HepG2 (cell line): ENCODE measurements at regions not wholly inside any gene's neighbourhood (a gene's known extent, or its start where the extent isn't known, plus 50 kb on each side); places are given as distances from the start of the nearest gene placed in this dataset.
A peak's percentile ranks its signal among the peaks of the same experiment; 100 is the strongest.

Experiments
- ARHGAP35 ChIP-seq: sonication (generic); formaldehyde crosslinking; IDR thresholded peaks from 2 replicates; pipeline ENCODE4 v1.9.0; 2022; ENCODE audit warnings: mild to moderate bottlenecking, inconsistent platforms, moderate library complexity, missing genetic modification reagents, borderline replicate concordance
- ATF1 ChIP-seq: IDR thresholded peaks from 2 replicates; pipeline ENCODE4 v1.6.1; 2016; ENCODE audit warnings: mild to moderate bottlenecking, control low read depth
- EED ChIP-seq: sonication (generic); formaldehyde crosslinking; IDR thresholded peaks from 2 replicates; pipeline ENCODE4 v1.5.0; 2020; ENCODE audit warnings: mild to moderate bottlenecking, missing genetic modification reagents
- HNRNPH1 ChIP-seq: fragments of 200-400 bp; formaldehyde crosslinking; optimal IDR thresholded peaks from 2 replicates; pipeline ENCODE3; 2017; ENCODE audit warnings: mild to moderate bottlenecking, low read depth, low read length
- NCOA5 ChIP-seq: sonication (generic); formaldehyde crosslinking; IDR thresholded peaks from 2 replicates; pipeline ENCODE4 v1.4.0; 2020; ENCODE audit warnings: missing genetic modification reagents
- NR3C1 ChIP-seq: sonication (generic); formaldehyde crosslinking; IDR thresholded peaks from 2 replicates; pipeline ENCODE4 v1.4.0; 2020; ENCODE audit warnings: missing genetic modification reagents
- ONECUT2 ChIP-seq: sonication (generic); formaldehyde crosslinking; IDR thresholded peaks from 2 replicates; pipeline ENCODE4 v1.4.0; 2020; ENCODE audit warnings: missing genetic modification reagents
- POLR2AphosphoS5 ChIP-seq: IDR thresholded peaks from 2 replicates; pipeline ENCODE4 v1.6.1; 2012; ENCODE audit warnings: low read depth, low read length
- SP1 ChIP-seq, 2 experiments: fragments of 450-650 bp in 1 of 2; sonication (generic) in 1 of 2; formaldehyde crosslinking in 1 of 2; IDR thresholded peaks; 2 replicates each; pipeline versions ENCODE4 v1.4.0 to v1.6.1; 2016 to 2020; ENCODE audit warnings: missing genetic modification reagents in 1 of 2
- SUZ12 ChIP-seq: fragments of 150-350 bp; IDR thresholded peaks from 2 replicates; pipeline ENCODE4 v1.6.1; 2014; ENCODE audit warnings: low read depth, low read length
- THYN1 ChIP-seq: sonication (generic); formaldehyde crosslinking; IDR thresholded peaks from 2 replicates; pipeline ENCODE4 v1.8.1; 2023; ENCODE audit warnings: low read depth, mild to moderate bottlenecking, moderate library complexity, missing genetic modification reagents, borderline replicate concordance
- TSC22D2 ChIP-seq: sonication (generic); formaldehyde crosslinking; IDR thresholded peaks from 2 replicates; pipeline ENCODE4 v1.5.1; 2020; ENCODE audit warnings: missing genetic modification reagents, mild to moderate bottlenecking, borderline replicate concordance
- XRCC5 ChIP-seq: fragments of 200-400 bp; formaldehyde crosslinking; optimal IDR thresholded peaks from 2 replicates; pipeline ENCODE3; 2017; ENCODE audit warnings: mild to moderate bottlenecking, low read length
- ZBTB8A ChIP-seq: sonication (generic); formaldehyde crosslinking; IDR thresholded peaks from 2 replicates; pipeline ENCODE4 v1.4.0; 2020; ENCODE audit warnings: mild to moderate bottlenecking, low read depth, missing genetic modification reagents, borderline replicate concordance
- ZNF12 ChIP-seq: sonication (generic); formaldehyde crosslinking; IDR thresholded peaks from 2 replicates; pipeline ENCODE4 v1.5.0; 2020; ENCODE audit warnings: missing genetic modification reagents
- ZNF296 ChIP-seq: sonication (generic); formaldehyde crosslinking; conservative IDR thresholded peaks from 2 replicates; pipeline ENCODE4 v1.5.0; 2020; ENCODE audit warnings: mild to moderate bottlenecking, missing genetic modification reagents
- ZNF780A ChIP-seq: sonication (generic); formaldehyde crosslinking; IDR thresholded peaks from 2 replicates; pipeline ENCODE4 v1.8.0; 2022; ENCODE audit warnings: mild to moderate bottlenecking, missing genetic modification reagents, moderate library complexity
- ZSCAN22 ChIP-seq: sonication (generic); formaldehyde crosslinking; IDR thresholded peaks from 2 replicates; pipeline ENCODE4 v1.4.0; 2020; ENCODE audit warnings: mild to moderate bottlenecking, missing genetic modification reagents
- TF ChIP-seq, protein P1 (sequence below): sonication (generic); formaldehyde crosslinking; IDR thresholded peaks from 2 replicates; pipeline ENCODE4 v1.4.0; 2020; ENCODE audit warnings: missing genetic modification reagents, borderline replicate concordance
- TF ChIP-seq, protein P2 (sequence below), 2 experiments: IDR thresholded peaks; 2 replicates each; pipeline ENCODE4 v1.6.1; 2011 to 2012; ENCODE audit warnings: low read length in 2 of 2, borderline replicate concordance in 1 of 2, low read depth in 1 of 2, mild to moderate bottlenecking in 1 of 2, moderate library complexity in 1 of 2
- TF ChIP-seq, protein P3 (sequence below): IDR thresholded peaks from 2 replicates; pipeline ENCODE4 v1.6.1; 2012; ENCODE audit warnings: low read depth, low read length, improper control_type of control experiment
- TF ChIP-seq, protein P4 (sequence below): sonication (generic); formaldehyde crosslinking; conservative IDR thresholded peaks from 2 replicates; pipeline ENCODE4 v1.4.0; 2020; ENCODE audit warnings: mild to moderate bottlenecking, missing genetic modification reagents, moderate library complexity

DNA sequence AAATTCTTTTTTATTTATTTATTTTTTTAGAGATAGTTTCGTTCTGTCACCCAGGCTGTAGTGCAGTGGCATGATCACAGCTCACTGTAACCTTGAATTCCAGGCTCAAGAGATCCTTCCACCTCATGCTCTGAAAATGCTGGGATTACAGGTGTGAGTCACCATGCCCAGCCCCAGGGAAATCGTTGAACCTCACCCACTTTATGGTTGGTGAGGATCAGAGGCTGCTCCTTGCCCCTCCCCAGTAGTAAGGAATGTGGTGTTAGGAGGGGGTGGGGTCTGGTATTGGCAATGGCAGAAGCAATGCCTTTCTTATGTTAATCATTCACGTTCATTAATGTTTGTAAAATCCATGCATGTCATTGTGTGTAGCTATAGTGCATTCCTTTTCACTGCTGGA lies 161.9 kb downstream of the SUCLG1 start (continued):
- TF ChIP-seq ZNF780A (CRISPR knock-in tag), result no peak
- TF ChIP-seq NR3C1 (CRISPR knock-in tag), result no peak
- no peak for TF ChIP-seq ZNF12 (CRISPR knock-in tag)
- TF ChIP-seq ZSCAN22 (CRISPR knock-in tag), result no peak
- TF ChIP-seq, protein P1, sequence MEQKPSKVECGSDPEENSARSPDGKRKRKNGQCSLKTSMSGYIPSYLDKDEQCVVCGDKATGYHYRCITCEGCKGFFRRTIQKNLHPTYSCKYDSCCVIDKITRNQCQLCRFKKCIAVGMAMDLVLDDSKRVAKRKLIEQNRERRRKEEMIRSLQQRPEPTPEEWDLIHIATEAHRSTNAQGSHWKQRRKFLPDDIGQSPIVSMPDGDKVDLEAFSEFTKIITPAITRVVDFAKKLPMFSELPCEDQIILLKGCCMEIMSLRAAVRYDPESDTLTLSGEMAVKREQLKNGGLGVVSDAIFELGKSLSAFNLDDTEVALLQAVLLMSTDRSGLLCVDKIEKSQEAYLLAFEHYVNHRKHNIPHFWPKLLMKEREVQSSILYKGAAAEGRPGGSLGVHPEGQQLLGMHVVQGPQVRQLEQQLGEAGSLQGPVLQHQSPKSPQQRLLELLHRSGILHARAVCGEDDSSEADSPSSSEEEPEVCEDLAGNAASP (CRISPR knock-in tag), result no peak
- TF ChIP-seq, protein P2, sequence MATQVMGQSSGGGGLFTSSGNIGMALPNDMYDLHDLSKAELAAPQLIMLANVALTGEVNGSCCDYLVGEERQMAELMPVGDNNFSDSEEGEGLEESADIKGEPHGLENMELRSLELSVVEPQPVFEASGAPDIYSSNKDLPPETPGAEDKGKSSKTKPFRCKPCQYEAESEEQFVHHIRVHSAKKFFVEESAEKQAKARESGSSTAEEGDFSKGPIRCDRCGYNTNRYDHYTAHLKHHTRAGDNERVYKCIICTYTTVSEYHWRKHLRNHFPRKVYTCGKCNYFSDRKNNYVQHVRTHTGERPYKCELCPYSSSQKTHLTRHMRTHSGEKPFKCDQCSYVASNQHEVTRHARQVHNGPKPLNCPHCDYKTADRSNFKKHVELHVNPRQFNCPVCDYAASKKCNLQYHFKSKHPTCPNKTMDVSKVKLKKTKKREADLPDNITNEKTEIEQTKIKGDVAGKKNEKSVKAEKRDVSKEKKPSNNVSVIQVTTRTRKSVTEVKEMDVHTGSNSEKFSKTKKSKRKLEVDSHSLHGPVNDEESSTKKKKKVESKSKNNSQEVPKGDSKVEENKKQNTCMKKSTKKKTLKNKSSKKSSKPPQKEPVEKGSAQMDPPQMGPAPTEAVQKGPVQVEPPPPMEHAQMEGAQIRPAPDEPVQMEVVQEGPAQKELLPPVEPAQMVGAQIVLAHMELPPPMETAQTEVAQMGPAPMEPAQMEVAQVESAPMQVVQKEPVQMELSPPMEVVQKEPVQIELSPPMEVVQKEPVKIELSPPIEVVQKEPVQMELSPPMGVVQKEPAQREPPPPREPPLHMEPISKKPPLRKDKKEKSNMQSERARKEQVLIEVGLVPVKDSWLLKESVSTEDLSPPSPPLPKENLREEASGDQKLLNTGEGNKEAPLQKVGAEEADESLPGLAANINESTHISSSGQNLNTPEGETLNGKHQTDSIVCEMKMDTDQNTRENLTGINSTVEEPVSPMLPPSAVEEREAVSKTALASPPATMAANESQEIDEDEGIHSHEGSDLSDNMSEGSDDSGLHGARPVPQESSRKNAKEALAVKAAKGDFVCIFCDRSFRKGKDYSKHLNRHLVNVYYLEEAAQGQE (IDR thresholded peaks at IDR 0.05; ENCODE audit: borderline replicate concordance in 1 of 2, low read depth in 1 of 2, low read length in 2 of 2), result no peak
- TF ChIP-seq ZBTB8A (CRISPR knock-in tag), result no peak
- TF ChIP-seq, protein P3, sequence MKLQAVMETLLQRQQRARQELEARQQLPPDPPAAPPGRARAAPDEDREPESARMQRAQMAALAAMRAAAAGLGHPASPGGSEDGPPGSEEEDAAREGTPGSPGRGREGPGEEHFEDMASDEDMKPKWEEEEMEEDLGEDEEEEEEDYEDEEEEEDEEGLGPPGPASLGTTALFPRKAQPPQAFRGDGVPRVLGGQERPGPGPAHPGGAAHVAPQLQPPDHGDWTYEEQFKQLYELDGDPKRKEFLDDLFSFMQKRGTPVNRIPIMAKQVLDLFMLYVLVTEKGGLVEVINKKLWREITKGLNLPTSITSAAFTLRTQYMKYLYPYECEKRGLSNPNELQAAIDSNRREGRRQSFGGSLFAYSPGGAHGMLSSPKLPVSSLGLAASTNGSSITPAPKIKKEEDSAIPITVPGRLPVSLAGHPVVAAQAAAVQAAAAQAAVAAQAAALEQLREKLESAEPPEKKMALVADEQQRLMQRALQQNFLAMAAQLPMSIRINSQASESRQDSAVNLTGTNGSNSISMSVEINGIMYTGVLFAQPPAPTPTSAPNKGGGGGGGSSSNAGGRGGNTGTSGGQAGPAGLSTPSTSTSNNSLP, result peak; percentile 38
- TF ChIP-seq HNRNPH1, result no peak
- no peak for TF ChIP-seq ONECUT2 (CRISPR knock-in tag)
- TF ChIP-seq POLR2AphosphoS5, result no peak
- no peak for TF ChIP-seq TSC22D2 (CRISPR knock-in tag)
- peak; percentile 12 for TF ChIP-seq XRCC5
- no peak for TF ChIP-seq THYN1 (CRISPR knock-in tag)
- TF ChIP-seq, protein P4, sequence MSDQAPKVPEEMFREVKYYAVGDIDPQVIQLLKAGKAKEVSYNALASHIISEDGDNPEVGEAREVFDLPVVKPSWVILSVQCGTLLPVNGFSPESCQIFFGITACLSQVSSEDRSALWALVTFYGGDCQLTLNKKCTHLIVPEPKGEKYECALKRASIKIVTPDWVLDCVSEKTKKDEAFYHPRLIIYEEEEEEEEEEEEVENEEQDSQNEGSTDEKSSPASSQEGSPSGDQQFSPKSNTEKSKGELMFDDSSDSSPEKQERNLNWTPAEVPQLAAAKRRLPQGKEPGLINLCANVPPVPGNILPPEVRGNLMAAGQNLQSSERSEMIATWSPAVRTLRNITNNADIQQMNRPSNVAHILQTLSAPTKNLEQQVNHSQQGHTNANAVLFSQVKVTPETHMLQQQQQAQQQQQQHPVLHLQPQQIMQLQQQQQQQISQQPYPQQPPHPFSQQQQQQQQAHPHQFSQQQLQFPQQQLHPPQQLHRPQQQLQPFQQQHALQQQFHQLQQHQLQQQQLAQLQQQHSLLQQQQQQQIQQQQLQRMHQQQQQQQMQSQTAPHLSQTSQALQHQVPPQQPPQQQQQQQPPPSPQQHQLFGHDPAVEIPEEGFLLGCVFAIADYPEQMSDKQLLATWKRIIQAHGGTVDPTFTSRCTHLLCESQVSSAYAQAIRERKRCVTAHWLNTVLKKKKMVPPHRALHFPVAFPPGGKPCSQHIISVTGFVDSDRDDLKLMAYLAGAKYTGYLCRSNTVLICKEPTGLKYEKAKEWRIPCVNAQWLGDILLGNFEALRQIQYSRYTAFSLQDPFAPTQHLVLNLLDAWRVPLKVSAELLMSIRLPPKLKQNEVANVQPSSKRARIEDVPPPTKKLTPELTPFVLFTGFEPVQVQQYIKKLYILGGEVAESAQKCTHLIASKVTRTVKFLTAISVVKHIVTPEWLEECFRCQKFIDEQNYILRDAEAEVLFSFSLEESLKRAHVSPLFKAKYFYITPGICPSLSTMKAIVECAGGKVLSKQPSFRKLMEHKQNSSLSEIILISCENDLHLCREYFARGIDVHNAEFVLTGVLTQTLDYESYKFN (CRISPR knock-in tag), result no peak; the same call in 1 of the 2 replicates
- no peak for TF ChIP-seq EED
- no peak for TF ChIP-seq ZNF296 (CRISPR knock-in tag)
- no peak for TF ChIP-seq SUZ12
- no peak for TF ChIP-seq ATF1
- TF ChIP-seq NCOA5 (CRISPR knock-in tag), result no peak
- no peak for TF ChIP-seq SP1 (IDR thresholded peaks at IDR 0.05)
- no peak for TF ChIP-seq SP1 (CRISPR knock-in tag; IDR thresholded peaks at IDR 0.05)
- TF ChIP-seq ARHGAP35 (CRISPR knock-in tag), result no peak
